NT2/D1 (cell line): ENCODE measurements at regions not wholly inside any gene's neighbourhood (a gene's known extent, or its start where the extent isn't known, plus 50 kb on each side); places are given as distances from the start of the nearest gene placed in this dataset.

Source experiments
- SUZ12 ChIP-seq: IDR thresholded peaks from 2 replicates; pipeline ENCODE4 v1.6.1; 2011; ENCODE audit not compliant: insufficient read length, insufficient read depth; ENCODE audit errors: extremely low read depth
- YY1 ChIP-seq: IDR thresholded peaks from 2 replicates; pipeline ENCODE4 v1.6.1; 2011; ENCODE audit not compliant: insufficient read length, insufficient read depth
- ZNF274 ChIP-seq: IDR thresholded peaks from 2 replicates; pipeline ENCODE4 v1.6.1; 2011; ENCODE audit warnings: mild to moderate bottlenecking, low read depth, low read length

DNA sequence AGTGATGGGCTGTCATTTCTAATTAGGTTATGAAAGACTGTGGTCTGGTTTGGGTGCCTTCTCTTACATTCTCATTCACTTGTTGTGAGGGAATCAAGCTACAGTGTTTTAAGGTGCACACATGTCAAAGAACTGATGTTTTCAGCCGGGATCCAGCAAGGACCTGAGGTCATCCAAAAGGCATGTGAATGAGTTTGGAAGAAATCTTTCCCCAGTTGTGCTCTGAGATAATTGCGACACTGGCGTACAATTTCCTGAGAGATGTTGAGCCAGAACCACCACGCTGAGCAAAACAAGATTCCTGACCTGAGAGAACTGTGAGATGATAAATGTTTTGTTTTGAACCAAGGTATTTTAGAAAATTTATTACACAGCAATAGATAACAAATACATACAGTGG is 295.3 kb upstream of the SLITRK3 start:
- TF ChIP-seq YY1: no peak
- TF ChIP-seq ZNF274: no peak
- TF ChIP-seq SUZ12: no peak
